Trophoblast cell (in vitro differentiated cells and primary cell): ENCODE measurements at regions not wholly inside any gene's neighbourhood (a gene's known extent, or its start where the extent isn't known, plus 50 kb on each side); places are given as distances from the start of the nearest gene placed in this dataset.

Source experiments
- DNase-seq, 2 donors: peaks; one replicate each; pipeline ENCODE4 v3.0.0-alpha.2; 2016
- H2AFZ ChIP-seq: 2 replicates; pipeline ENCODE4 v1.6.1; 2013; ENCODE audit warnings: low read length, moderate library complexity, mild to moderate bottlenecking; ENCODE audit not compliant: insufficient read depth, poor library complexity
- H2AK5ac ChIP-seq: 2 replicates; pipeline ENCODE4 v1.6.1; 2013; ENCODE audit warnings: mild to moderate bottlenecking, low read length
- H2BK120ac ChIP-seq: 2 replicates; pipeline ENCODE4 v1.6.1; 2013; ENCODE audit warnings: low read length, mild to moderate bottlenecking, moderate library complexity; ENCODE audit not compliant: insufficient read depth, poor library complexity
- H2BK12ac ChIP-seq: 2 replicates; pipeline ENCODE4 v1.6.1; 2013; ENCODE audit warnings: mild to moderate bottlenecking, low read length, moderate library complexity
- H2BK5ac ChIP-seq: 2 replicates; pipeline ENCODE4 v1.6.1; 2013; ENCODE audit warnings: low read length, low read depth, moderate library complexity, mild to moderate bottlenecking; ENCODE audit not compliant: poor library complexity
- H3K14ac ChIP-seq: 2 replicates; pipeline ENCODE4 v1.6.1; 2013; ENCODE audit warnings: mild to moderate bottlenecking, low read length
- H3K18ac ChIP-seq: 2 replicates; pipeline ENCODE4 v1.6.1; 2013; ENCODE audit warnings: mild to moderate bottlenecking, low read length
- H3K23ac ChIP-seq: 2 replicates; pipeline ENCODE4 v1.6.1; 2013; ENCODE audit warnings: low read length
- H3K27ac ChIP-seq: 2 replicates; pipeline ENCODE4 v1.5.1; 2013; ENCODE audit warnings: low read depth, mild to moderate bottlenecking, inconsistent platforms, low read length, moderate library complexity
- H3K27me3 ChIP-seq: 2 replicates; pipeline ENCODE4 v1.6.1; 2013; ENCODE audit warnings: inconsistent platforms, mild to moderate bottlenecking, low read length, moderate library complexity; ENCODE audit not compliant: insufficient read depth
- H3K36me3 ChIP-seq, 2 experiments: 1 replicate in 1 of 2; 2 replicates in 1 of 2; pipeline ENCODE4 v1.6.1; 2013; ENCODE audit warnings: low read length in 2 of 2, mild to moderate bottlenecking in 2 of 2, moderate library complexity in 1 of 2; ENCODE audit not compliant: insufficient read depth in 2 of 2, control insufficient read depth in 1 of 2
- H3K4ac ChIP-seq: 2 replicates; pipeline ENCODE4 v1.6.1; 2013; ENCODE audit warnings: low read depth, mild to moderate bottlenecking, low read length, moderate library complexity
- H3K4me1 ChIP-seq, 2 experiments: 1 replicate in 1 of 2; 2 replicates in 1 of 2; pipeline ENCODE4 v1.6.1; 2013; ENCODE audit warnings: low read length in 2 of 2, mild to moderate bottlenecking in 2 of 2, moderate library complexity in 1 of 2; ENCODE audit not compliant: insufficient read depth in 2 of 2, control insufficient read depth in 1 of 2
- H3K4me2 ChIP-seq: 2 replicates; pipeline ENCODE4 v1.6.1; 2013; ENCODE audit warnings: inconsistent platforms, mild to moderate bottlenecking, low read length, moderate library complexity
- H3K4me3 ChIP-seq: 2 replicates; pipeline ENCODE4 v1.5.1; 2013; ENCODE audit warnings: mild to moderate bottlenecking, low read depth, low read length, inconsistent platforms
- H3K79me1 ChIP-seq: one replicate; pipeline ENCODE4 v1.6.1; 2013; ENCODE audit warnings: low read length
- H3K79me2 ChIP-seq: 2 replicates; pipeline ENCODE4 v1.6.1; 2013; ENCODE audit warnings: low read length, mild to moderate bottlenecking; ENCODE audit not compliant: control insufficient read depth, insufficient read depth, poor library complexity
- H3K9ac ChIP-seq: 2 replicates; pipeline ENCODE4 v1.6.1; 2013; ENCODE audit warnings: mild to moderate bottlenecking, low read length
- H3K9me3 ChIP-seq: 2 replicates; pipeline ENCODE4 v1.6.1; 2013; ENCODE audit warnings: low read depth, mild to moderate bottlenecking, control low read depth, inconsistent platforms, low read length; ENCODE audit not compliant: insufficient read depth
- H4K12ac ChIP-seq: 2 replicates; pipeline ENCODE4 v1.6.1; 2013; ENCODE audit warnings: low read depth, mild to moderate bottlenecking, low read length, moderate library complexity
- H4K8ac ChIP-seq: 2 replicates; pipeline ENCODE4 v1.6.1; 2013; ENCODE audit warnings: low read depth, mild to moderate bottlenecking, low read length, moderate library complexity
- H4K91ac ChIP-seq: one replicate; pipeline ENCODE4 v1.6.1; 2013; ENCODE audit warnings: low read depth, mild to moderate bottlenecking, low read length, moderate library complexity
- WGBS: extraction: QIAGEN DNeasy Blood & Tissue Kit; methylation state at CpG from one replicate; pipeline ENCODE4 v1.1.7; 2013; ENCODE audit warnings: missing lambda C conversion rate; ENCODE audit not compliant: insufficient read length, insufficient coverage; ENCODE audit errors: extremely low coverage; 5-methylcytosine and 5-hydroxymethylcytosine counted together

DNA sequence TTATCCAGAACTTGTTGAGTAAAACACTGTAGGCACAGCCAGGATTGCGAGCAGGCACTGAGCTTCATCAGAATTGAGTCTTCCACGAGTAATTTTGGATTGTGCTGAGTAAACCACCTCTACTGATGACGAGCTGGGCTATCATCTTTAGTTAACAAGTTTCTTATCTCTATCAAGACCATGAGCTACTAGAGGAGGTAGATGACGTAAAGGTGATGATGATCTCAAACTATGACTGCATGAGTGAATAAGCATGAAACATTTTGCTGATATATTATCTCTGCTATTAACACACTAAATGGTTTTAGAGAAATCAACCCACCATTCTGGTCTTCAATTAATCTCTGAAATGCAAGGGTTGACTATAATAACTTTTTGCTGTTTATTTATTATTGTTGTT is 506.0 kb downstream of the GBE1 start:
- H2AK5ac ChIP-seq: no peak overlapping the region
- H3K36me3 ChIP-seq: no peaks in the 10 kb centered on the region
- H3K18ac ChIP-seq: no peak overlapping the region
- H3K79me1 ChIP-seq: no peaks in the 10 kb centered on the region
- no peak overlapping the region for H3K14ac ChIP-seq
- H3K9me3 ChIP-seq: no peaks in the 10 kb centered on the region
- H3K27ac ChIP-seq: no peak overlapping the region
- no peak overlapping the region for H3K4me2 ChIP-seq
- no peak overlapping the region for H4K12ac ChIP-seq
- peak in 1 of 2 donors; percentile 17 for DNase-seq
- H2AFZ ChIP-seq: no peak overlapping the region
- H3K4me1 ChIP-seq: no peaks in the 10 kb centered on the region
- WGBS: no CpG with 5 or more reads among the region's 4 CpGs
- H3K4me3 ChIP-seq: no peak overlapping the region
- H2BK120ac ChIP-seq: no peak overlapping the region
- no peak overlapping the region for H2BK12ac ChIP-seq
- no peaks in the 10 kb centered on the region for H3K27me3 ChIP-seq
- H2BK5ac ChIP-seq: no peak overlapping the region
- no peak overlapping the region for H4K8ac ChIP-seq
- no peak overlapping the region for H3K9ac ChIP-seq
- no peaks in the 10 kb centered on the region for H3K79me2 ChIP-seq
- H3K4ac ChIP-seq: no peak overlapping the region
- no peak overlapping the region for H3K23ac ChIP-seq
- H4K91ac ChIP-seq: no peak overlapping the region

DNA sequence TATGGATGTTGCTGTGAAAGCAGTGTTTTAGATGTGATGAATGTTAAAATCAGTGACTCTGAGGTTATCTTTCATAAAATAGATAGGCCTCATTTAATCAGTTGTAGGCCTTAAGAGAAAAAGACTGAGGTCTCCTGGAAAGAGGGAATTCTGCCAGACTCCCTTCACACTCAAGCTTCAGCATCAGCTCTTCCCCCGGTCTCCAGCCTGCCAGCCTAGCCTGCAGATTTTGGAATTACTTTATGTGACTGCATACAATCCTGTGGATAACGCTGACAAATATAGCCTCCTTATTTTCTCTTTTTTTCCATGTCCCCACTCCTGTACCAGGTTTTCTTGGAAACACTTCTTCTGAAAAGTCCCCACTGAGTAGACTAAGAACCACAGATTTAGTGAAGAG is 510.3 kb downstream of the GBE1 start:
- Histone ChIP-seq H3K4me1 (no peaks in the 10 kb centered on the region), H3K79me2 (no peaks in the 10 kb centered on the region), H3K9me3 (no peaks in the 10 kb centered on the region), H3K23ac (no peak overlapping the region), H3K4ac (no peak overlapping the region), H2AK5ac (no peak overlapping the region), H4K91ac (no peak overlapping the region), H2BK5ac (no peak overlapping the region), H3K9ac (no peak overlapping the region), H3K27ac (no peak overlapping the region), H3K4me3 (no peak overlapping the region), H3K27me3 (no peaks in the 10 kb centered on the region), H4K12ac (no peak overlapping the region), H4K8ac (no peak overlapping the region), H2BK12ac (no peak overlapping the region), H3K14ac (no peak overlapping the region), H2BK120ac (no peak overlapping the region), H3K79me1 (no peaks in the 10 kb centered on the region), H3K36me3 (no peaks in the 10 kb centered on the region), H3K4me2 (no peak overlapping the region), H2AFZ (no peak overlapping the region), H3K18ac (no peak overlapping the region)
- no peak for DNase-seq
- no CpG with 5 or more reads among the region's 2 CpGs for WGBS

DNA sequence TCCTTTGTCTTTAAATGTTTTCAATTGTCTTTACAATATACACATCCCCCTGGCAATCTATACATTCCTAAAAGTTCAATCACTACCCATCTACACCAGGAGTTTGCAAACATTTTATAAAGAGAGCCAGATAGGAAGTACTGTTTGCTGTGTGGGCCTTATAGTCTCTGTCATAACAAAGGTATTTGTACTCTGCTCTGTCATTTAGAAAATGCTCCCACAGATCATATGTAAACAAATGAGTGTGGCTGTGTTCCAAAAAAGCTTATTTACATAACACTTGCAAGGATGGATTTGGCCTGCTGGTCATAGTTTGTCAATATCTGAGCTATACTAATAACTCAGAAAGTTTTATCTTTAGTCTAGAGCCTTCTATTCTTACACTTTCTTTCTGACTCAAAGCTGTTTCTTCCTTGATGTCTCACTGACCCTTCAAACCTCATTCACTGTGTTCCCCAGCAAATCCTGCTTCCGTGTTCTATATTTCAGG is 511.9 kb downstream of the GBE1 start:
- no peak overlapping the region for H2AFZ ChIP-seq
- no peak overlapping the region for H3K4me3 ChIP-seq
- no CpG with 5 or more reads among the region's 1 CpG for WGBS
- no peaks in the 10 kb centered on the region for H3K79me2 ChIP-seq
- H3K4me2 ChIP-seq: no peak overlapping the region
- no peak overlapping the region for H3K4ac ChIP-seq
- no peak overlapping the region for H4K8ac ChIP-seq
- no peaks in the 10 kb centered on the region for H3K27me3 ChIP-seq
- H3K18ac ChIP-seq: no peak overlapping the region
- H2BK5ac ChIP-seq: no peak overlapping the region
- no peak overlapping the region for H3K27ac ChIP-seq
- no peak overlapping the region for H3K23ac ChIP-seq
- no peaks in the 10 kb centered on the region for H3K36me3 ChIP-seq
- H2AK5ac ChIP-seq: no peak overlapping the region
- no peaks in the 10 kb centered on the region for H3K79me1 ChIP-seq
- H3K14ac ChIP-seq: no peak overlapping the region
- no peaks in the 10 kb centered on the region for H3K4me1 ChIP-seq
- H4K91ac ChIP-seq: no peak overlapping the region
- no peak overlapping the region for H2BK120ac ChIP-seq
- DNase-seq: no peak
- H3K9me3 ChIP-seq: no peaks in the 10 kb centered on the region
- no peak overlapping the region for H3K9ac ChIP-seq
- H4K12ac ChIP-seq: no peak overlapping the region
- H2BK12ac ChIP-seq: no peak overlapping the region

DNA sequence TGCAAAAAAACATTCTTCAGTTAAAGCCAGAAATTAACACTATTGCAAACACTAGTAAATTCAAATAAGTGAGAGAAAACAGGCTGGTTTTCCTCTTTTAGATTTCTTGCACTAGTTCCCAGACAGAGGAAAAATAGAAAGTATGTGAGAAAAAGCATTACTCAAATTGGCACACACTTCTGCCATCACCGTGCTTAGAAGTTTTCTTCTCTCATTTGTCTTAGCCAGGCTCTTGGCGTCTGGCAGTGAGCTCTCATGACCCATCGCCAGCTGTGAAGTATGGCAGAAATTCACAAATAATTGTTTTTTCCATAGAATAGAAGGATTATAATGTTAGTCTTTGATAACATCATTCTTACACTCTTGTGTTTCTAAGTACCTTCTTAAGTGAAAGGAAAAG is 515.9 kb downstream of the GBE1 start:
- H2BK5ac ChIP-seq: no peak overlapping the region
- WGBS: no CpG with 5 or more reads among the region's 3 CpGs
- no peaks in the 10 kb centered on the region for H3K79me2 ChIP-seq
- H3K27ac ChIP-seq: no peak overlapping the region
- no peak overlapping the region for H3K9ac ChIP-seq
- H3K27me3 ChIP-seq: no peaks in the 10 kb centered on the region
- no peak overlapping the region for H4K12ac ChIP-seq
- no peak for DNase-seq
- no peaks in the 10 kb centered on the region for H3K9me3 ChIP-seq
- H4K91ac ChIP-seq: no peak overlapping the region
- no peak overlapping the region for H2BK120ac ChIP-seq
- no peak overlapping the region for H3K18ac ChIP-seq
- no peak overlapping the region for H3K4me2 ChIP-seq
- H3K4me3 ChIP-seq: no peak overlapping the region
- no peak overlapping the region for H4K8ac ChIP-seq
- no peaks in the 10 kb centered on the region for H3K79me1 ChIP-seq
- no peak overlapping the region for H3K23ac ChIP-seq
- no peak overlapping the region for H3K4ac ChIP-seq
- H2AK5ac ChIP-seq: no peak overlapping the region
- H3K4me1 ChIP-seq: no peaks in the 10 kb centered on the region
- H2BK12ac ChIP-seq: no peak overlapping the region
- H2AFZ ChIP-seq: no peak overlapping the region
- no peaks in the 10 kb centered on the region for H3K36me3 ChIP-seq
- H3K14ac ChIP-seq: no peak overlapping the region
